SJSA1 (cell line): ENCODE measurements at regions not wholly inside any gene's neighbourhood (a gene's known extent, or its start where the extent isn't known, plus 50 kb on each side); places are given as distances from the start of the nearest gene placed in this dataset.
A peak's percentile ranks its signal among the peaks of the same experiment; 100 is the strongest.

Experiments
- DNase-seq, 2 experiments: peaks; one replicate each; pipeline ENCODE4 v3.0.0-alpha.2; 2015 to 2020; ENCODE audit warnings: low spot score in 2 of 2, low read depth in 1 of 2
- H3K27ac ChIP-seq: fragments of 250-450 bp; sonication (Bioruptor Pico); 2 replicates; pipeline ENCODE4 v1.5.1; 2020; ENCODE audit warnings: mild to moderate bottlenecking, moderate library complexity
- H3K27me3 ChIP-seq: fragments of 250-450 bp; sonication (Bioruptor Pico); replicated peaks from 2 replicates; pipeline ENCODE4 v1.5.1; 2020; ENCODE audit warnings: mild to moderate bottlenecking, moderate library complexity
- H3K36me3 ChIP-seq: fragments of 250-450 bp; sonication (Bioruptor Pico); 2 replicates; pipeline ENCODE4 v1.5.1; 2020; ENCODE audit warnings: mild to moderate bottlenecking
- H3K4me1 ChIP-seq: fragments of 250-450 bp; sonication (Bioruptor Pico); replicated peaks from 2 replicates; pipeline ENCODE4 v1.6.1; 2021; ENCODE audit warnings: mild to moderate bottlenecking
- H3K4me3 ChIP-seq: fragments of 250-450 bp; sonication (Bioruptor Pico); 2 replicates; pipeline ENCODE4 v1.5.1; 2020; ENCODE audit warnings: mild to moderate bottlenecking
- H3K9me3 ChIP-seq: fragments of 250-450 bp; sonication (Bioruptor Pico); replicated peaks from 2 replicates; pipeline ENCODE4 v1.5.1; 2020; ENCODE audit warnings: mild to moderate bottlenecking

GRCh38 chr4:85274955-85275354 lies 200.0 kb upstream of the ARHGAP24 start:
- no peaks in the 10 kb centered on the region for H3K36me3 ChIP-seq
- no peak overlapping the region for H3K27ac ChIP-seq
- no peaks in the 10 kb centered on the region for H3K9me3 ChIP-seq
- no peak overlapping the region for H3K4me3 ChIP-seq
- no peak for DNase-seq
- no peaks in the 10 kb centered on the region for H3K27me3 ChIP-seq
- H3K4me1 ChIP-seq, result no peaks in the 10 kb centered on the region

DNA sequence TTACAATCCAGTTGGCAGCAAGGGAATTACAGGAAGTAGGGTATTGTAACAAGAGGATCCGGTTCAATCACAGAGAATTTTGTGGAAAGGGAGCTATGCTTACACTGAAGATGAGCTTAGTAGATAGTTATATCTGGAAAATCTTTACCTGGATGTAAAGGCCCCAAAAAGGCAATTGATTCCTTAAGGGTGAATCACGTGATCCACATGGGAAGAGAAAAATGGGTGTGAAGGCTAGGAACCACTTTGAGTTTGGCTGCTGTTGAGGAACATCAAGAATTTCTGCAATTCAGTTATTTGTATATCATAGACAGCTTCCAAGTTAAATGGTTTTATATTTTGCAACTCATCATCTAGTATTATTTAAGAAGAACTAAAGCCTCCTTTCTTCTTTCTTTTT lies 194.0 kb upstream of the ARHGAP24 start:
- no peak overlapping the region for H3K27ac ChIP-seq
- no peaks in the 10 kb centered on the region for H3K27me3 ChIP-seq
- no peaks in the 10 kb centered on the region for H3K9me3 ChIP-seq
- no peaks in the 10 kb centered on the region for H3K4me1 ChIP-seq
- no peaks in the 10 kb centered on the region for H3K36me3 ChIP-seq
- DNase-seq, result no peak
- no peak overlapping the region for H3K4me3 ChIP-seq

DNA sequence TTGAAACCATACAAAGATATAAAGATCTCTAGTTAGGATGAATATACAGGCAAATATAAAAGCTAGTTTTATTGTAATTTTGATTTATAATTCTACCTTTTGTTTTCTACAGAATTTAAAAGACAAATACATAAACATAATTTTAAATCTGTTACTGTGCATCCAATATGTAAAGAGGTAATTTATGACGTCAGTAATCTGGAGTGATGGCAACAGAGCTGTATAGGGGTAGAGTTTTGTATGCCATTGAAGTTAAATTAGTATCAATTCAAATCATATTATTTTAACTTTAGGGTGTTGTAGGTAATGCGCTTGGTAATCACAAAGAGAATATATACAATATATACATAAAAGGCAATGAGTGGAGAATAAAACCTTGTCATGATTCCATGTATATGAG lies 183.7 kb upstream of the ARHGAP24 start:
- no peaks in the 10 kb centered on the region for H3K27me3 ChIP-seq

DNA sequence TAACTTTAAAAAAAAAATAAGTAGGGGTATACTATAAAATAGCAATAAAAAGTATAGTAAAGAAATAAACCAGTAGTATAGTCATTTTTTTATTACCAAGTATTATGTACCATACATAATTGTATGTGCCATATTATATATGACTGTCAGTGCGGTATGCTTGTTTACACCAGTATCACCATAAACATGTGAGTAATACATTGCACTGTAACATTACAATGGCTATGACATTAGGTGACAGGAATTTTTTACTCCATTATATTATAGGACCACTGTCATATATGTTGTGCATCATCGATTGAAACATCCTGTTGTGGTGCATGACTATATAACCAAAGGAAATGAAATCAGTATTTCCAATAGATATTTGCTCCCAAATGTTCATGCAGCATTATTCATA lies 176.9 kb upstream of the ARHGAP24 start:
- Histone ChIP-seq H3K9me3 (no peaks in the 10 kb centered on the region), H3K4me1 (no peaks in the 10 kb centered on the region), H3K27ac (no peak overlapping the region), H3K27me3 (no peaks in the 10 kb centered on the region), H3K36me3 (no peaks in the 10 kb centered on the region), H3K4me3 (no peak overlapping the region)
- no peak for DNase-seq

More for the DNA sequence above, 183.7 kb upstream of the ARHGAP24 start:
- H3K9me3 ChIP-seq, result no peaks in the 10 kb centered on the region
- DNase-seq, result no peak
- H3K36me3 ChIP-seq, result no peaks in the 10 kb centered on the region
- H3K4me1 ChIP-seq, result no peaks in the 10 kb centered on the region
- H3K27ac ChIP-seq, result no peak overlapping the region
- no peak overlapping the region for H3K4me3 ChIP-seq

GRCh38 chr4:85302193-85302736 lies 172.7 kb upstream of the ARHGAP24 start:
- H3K27me3 ChIP-seq, result no peaks in the 10 kb centered on the region
- no peak overlapping the region for H3K4me3 ChIP-seq
- no peak for DNase-seq
- no peaks in the 10 kb centered on the region for H3K4me1 ChIP-seq
- H3K36me3 ChIP-seq, result no peaks in the 10 kb centered on the region
- no peaks in the 10 kb centered on the region for H3K9me3 ChIP-seq
- H3K27ac ChIP-seq, result no peak overlapping the region

DNA sequence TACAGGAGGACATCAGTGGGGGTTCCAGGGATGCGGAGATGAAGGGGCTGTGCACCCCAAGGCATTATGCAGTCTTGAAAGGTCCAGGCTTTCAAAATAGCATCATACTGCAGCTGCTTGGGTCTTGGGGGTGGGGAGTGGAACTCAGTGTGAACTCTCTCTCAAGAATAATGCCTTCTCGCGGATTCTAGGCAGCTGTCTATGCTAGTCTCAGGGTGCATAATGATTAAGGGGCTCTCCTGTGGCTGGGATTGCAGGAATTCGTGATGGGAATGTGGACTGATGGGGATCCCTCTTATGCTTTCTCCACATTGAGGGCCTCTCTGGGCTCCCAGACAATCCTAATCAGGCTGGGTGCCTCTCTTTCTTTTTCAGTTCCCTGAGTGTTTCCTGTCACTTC lies 172.2 kb upstream of the ARHGAP24 start:
- no peaks in the 10 kb centered on the region for H3K36me3 ChIP-seq
- H3K4me3 ChIP-seq, result no peak overlapping the region
- no peaks in the 10 kb centered on the region for H3K9me3 ChIP-seq
- no peak overlapping the region for H3K27ac ChIP-seq
- DNase-seq, result no peak
- H3K27me3 ChIP-seq, result no peaks in the 10 kb centered on the region
- no peaks in the 10 kb centered on the region for H3K4me1 ChIP-seq

DNA sequence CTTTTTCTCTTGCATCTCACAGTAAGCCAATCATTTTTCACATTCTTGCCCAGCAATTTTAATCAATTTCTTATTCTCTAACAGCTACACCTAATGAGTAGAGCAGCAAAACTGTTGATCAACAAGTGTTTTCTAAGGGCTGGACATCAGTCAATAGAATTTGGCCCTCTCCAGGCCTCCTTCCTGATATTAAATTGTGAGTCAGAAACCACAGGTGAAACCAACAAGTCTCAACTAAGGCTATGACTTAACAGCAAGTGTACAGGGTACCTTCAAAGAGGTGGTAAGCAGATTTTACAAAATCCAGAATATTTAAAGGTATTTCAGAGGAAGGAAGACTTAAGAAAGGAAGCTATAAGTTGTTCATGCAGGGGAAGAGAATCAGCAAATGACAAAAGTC lies 156.5 kb upstream of the ARHGAP24 start:
- Histone ChIP-seq H3K4me1 (no peaks in the 10 kb centered on the region), H3K4me3 (no peak overlapping the region), H3K27ac (no peak overlapping the region), H3K36me3 (no peaks in the 10 kb centered on the region), H3K27me3 (no peaks in the 10 kb centered on the region), H3K9me3 (no peaks in the 10 kb centered on the region)
- DNase-seq, result no peak

DNA sequence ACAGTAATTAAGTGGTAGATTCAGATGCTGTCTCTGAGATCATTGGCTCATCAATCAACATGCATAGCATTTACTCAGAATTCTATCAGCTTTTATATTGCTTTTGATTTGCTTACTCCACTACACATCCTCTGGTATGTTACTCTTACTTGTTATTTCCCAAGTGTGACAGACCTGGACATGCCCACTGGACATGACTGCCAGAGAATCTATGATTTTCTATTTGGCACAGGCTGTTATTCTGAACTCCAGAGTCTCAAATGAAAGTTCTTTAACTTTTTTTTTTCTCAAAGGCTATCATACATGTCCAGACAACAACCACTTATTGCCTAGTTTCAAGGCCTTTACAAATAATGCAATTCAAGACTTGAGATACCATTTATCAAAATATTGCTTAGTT lies 116.1 kb upstream of the ARHGAP24 start:
- H3K27me3 ChIP-seq, result no peaks in the 10 kb centered on the region
- no peak overlapping the region for H3K27ac ChIP-seq
- H3K4me1 ChIP-seq, result no peaks in the 10 kb centered on the region
- no peak overlapping the region for H3K4me3 ChIP-seq
- H3K9me3 ChIP-seq, result no peaks in the 10 kb centered on the region
- DNase-seq, result no peak
- no peaks in the 10 kb centered on the region for H3K36me3 ChIP-seq

DNA sequence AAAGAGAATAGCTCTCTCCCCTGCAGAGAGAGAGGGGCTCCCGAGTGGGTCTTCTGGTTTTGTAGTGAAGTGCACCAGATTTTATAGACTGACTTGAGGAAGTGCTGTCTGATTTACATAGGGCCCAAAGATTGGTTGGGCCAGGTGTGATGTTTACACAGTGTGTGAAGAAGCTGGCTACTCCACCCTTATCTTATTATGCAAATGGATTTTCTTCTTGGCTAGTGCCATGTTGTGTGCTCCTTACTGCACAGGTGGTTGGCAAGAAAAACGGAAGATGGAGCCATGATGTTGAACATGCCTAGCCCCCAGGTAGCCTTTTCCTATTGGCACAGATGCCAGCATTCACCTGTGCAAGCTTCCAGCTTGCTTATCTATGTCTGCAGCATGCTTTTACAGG lies 112.4 kb upstream of the ARHGAP24 start:
- Histone ChIP-seq H3K27me3 (peaks cover 3% of the 10 kb centered on the region; the same call in 1 of the 2 replicates), H3K4me3 (no peak overlapping the region), H3K27ac (no peak overlapping the region), H3K9me3 (no peaks in the 10 kb centered on the region), H3K36me3 (no peaks in the 10 kb centered on the region), H3K4me1 (no peaks in the 10 kb centered on the region)
- DNase-seq, result no peak

DNA sequence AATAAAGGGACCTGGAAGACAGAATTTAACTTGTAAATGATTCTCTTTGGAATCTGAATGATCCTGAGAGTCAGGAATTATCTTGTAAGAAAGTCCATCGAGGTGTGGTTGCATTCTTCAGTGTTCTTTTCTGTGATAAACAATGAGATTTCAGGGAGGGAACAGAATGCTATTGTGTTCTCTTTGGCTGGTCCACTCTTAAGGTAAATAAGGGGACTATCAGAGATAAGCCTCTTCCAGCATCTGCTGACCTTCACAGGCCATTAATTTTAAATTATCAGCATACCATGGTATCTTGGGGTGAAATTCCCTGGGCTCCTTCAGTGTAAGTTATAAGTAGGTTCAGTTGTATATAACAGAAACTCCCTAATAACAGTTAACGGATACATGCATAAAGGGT lies 107.1 kb upstream of the ARHGAP24 start:
- Histone ChIP-seq H3K4me3 (no peak overlapping the region), H3K4me1 (no peaks in the 10 kb centered on the region), H3K27me3 (peaks cover 3% of the 10 kb centered on the region; the same call in 1 of the 2 replicates), H3K36me3 (no peaks in the 10 kb centered on the region), H3K27ac (no peak overlapping the region), H3K9me3 (no peaks in the 10 kb centered on the region)
- no peak for DNase-seq

GRCh38 chr4:85368240-85368639 lies 106.7 kb upstream of the ARHGAP24 start:
- Histone ChIP-seq H3K4me3 (no peak overlapping the region), H3K36me3 (no peaks in the 10 kb centered on the region), H3K27me3 (peaks cover 3% of the 10 kb centered on the region; the same call in 1 of the 2 replicates), H3K9me3 (no peaks in the 10 kb centered on the region), H3K4me1 (no peaks in the 10 kb centered on the region), H3K27ac (no peak overlapping the region)
- no peak for DNase-seq

- H3K36me3 ChIP-seq, result no peaks in the 10 kb centered on the region
- no peaks in the 10 kb centered on the region for H3K4me1 ChIP-seq
- no peaks in the 10 kb centered on the region for H3K9me3 ChIP-seq
- peaks cover 3% of the 10 kb centered on the region; the same call in 1 of the 2 replicates for H3K27me3 ChIP-seq
- DNase-seq, result no peak
- no peak overlapping the region for H3K4me3 ChIP-seq
- H3K27ac ChIP-seq, result no peak overlapping the region
Measured at GRCh38 chr4:85368932-85369331, 106.0 kb upstream of the ARHGAP24 start.

DNA sequence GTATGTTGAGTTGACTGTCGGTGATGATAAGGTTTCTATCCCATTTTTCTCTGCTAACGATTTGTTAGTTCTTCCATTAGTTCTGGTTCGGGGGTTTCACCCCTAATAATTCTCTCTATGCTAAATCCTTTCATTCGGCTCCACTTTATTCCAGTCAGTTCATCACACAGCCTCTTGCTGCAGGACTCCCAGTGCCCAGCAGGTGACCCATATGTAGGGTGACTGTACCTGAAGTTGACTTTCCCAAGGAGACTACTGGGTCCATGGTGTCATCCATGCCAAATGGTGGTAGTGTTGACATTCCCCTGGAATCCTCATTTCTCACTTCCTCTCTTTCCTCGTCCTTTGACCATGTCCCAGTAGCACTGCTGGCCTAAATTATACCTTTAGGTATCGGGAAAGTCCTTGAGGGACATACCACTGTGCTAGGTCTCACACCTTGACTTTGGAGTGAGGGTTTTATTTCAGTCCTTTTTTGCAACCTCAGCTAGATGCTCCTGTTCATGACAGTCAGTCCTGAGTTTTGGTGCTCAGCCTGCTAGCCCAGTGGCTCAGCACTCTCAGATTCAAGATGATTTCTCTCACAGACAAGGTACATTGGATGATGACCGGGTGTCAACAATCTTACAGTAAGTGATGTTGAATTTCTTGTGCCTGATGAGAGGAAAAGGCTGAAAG lies 105.1 kb upstream of the ARHGAP24 start:
- Histone ChIP-seq H3K9me3 (no peaks in the 10 kb centered on the region), H3K4me3 (no peak overlapping the region), H3K27ac (no peak overlapping the region), H3K27me3 (peaks cover 3% of the 10 kb centered on the region; the same call in 1 of the 2 replicates), H3K36me3 (no peaks in the 10 kb centered on the region), H3K4me1 (no peaks in the 10 kb centered on the region)
- DNase-seq, result no peak

DNA sequence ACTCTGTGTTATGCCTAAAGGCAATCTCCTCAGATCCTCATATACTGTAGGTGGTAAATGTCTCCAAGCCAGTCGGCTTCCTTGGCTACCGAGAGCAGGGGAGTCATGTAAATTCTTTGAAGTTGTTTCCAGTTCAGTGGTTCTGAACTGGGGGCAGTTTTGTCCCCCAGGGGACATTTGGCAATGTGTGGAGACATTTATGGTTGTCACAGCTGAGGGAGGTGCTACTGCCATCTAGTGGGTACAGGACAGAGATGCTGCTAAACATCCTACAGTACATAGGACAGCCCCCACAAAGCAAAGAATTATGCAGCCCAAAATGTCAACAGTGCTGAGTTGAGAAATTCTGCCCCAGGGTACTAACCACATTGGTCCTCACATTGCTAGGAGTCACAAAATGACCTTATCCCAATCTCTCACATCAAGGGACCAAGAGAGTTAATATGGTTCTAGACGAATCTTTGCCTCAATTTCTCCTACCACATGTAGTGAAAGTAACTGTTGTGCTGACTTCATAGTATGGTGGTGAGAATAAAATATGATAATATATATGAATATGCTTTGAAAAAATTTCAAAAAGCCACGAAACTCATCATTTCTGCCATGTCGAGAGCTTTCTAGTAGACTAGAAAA lies 104.4 kb upstream of the ARHGAP24 start:
- Histone ChIP-seq H3K9me3 (no peaks in the 10 kb centered on the region), H3K27ac (no peak overlapping the region), H3K36me3 (no peaks in the 10 kb centered on the region), H3K4me1 (no peaks in the 10 kb centered on the region), H3K4me3 (no peak overlapping the region), H3K27me3 (peaks cover 3% of the 10 kb centered on the region; the same call in 1 of the 2 replicates)
- DNase-seq, result peak; percentile 33 to 39
